ENCODE measurements at regions not wholly inside any gene's neighbourhood (a gene's known extent, or its start where the extent isn't known, plus 50 kb on each side); places are given as distances from the start of the nearest gene placed in this dataset.

- no peak overlapping the region for H2AK5ac ChIP-seq (ENCODE audit: low read length, severe bottlenecking)
- H2BK120ac ChIP-seq (ENCODE audit: low read depth, low read length) = no peak overlapping the region
- no peaks in the 10 kb centered on the region for H3K36me3 ChIP-seq (ENCODE audit: control insufficient read depth in 1 of 2, insufficient read depth in 2 of 2, low read depth in 1 of 2, low read length in 2 of 2)
- H3K4me1 ChIP-seq (ENCODE audit: control insufficient read depth, insufficient read depth, low read depth, low read length) = no peaks in the 10 kb centered on the region
- no peaks in the 10 kb centered on the region for H3K9me3 ChIP-seq (ENCODE audit: control insufficient read depth, low read length)
- no peak overlapping the region for H4K91ac ChIP-seq (ENCODE audit: low read length)
- H3K23ac ChIP-seq (ENCODE audit: low read length in 2 of 2) = no peak overlapping the region
- H3K27me3 ChIP-seq (ENCODE audit: control insufficient read depth in 1 of 2, insufficient read depth in 1 of 2, low read length in 2 of 2) = no peaks in the 10 kb centered on the region
- no peak overlapping the region for H3K18ac ChIP-seq (ENCODE audit: low read depth in 1 of 2, low read length in 2 of 2)
- no peak overlapping the region for H3K4ac ChIP-seq (ENCODE audit: low read depth in 1 of 2, low read length in 2 of 2)
- no peak overlapping the region for H3K9ac ChIP-seq (ENCODE audit: low read length)
- H3K27ac ChIP-seq (ENCODE audit: low read length, poor library complexity, severe bottlenecking) = no peak overlapping the region
- H2BK5ac ChIP-seq (ENCODE audit: low read depth, low read length, poor library complexity, severe bottlenecking) = no peak overlapping the region
- no peak overlapping the region for H2AFZ ChIP-seq (ENCODE audit: low read depth, low read length)
- DNase-seq = no peak
- H3K4me3 ChIP-seq (ENCODE audit: insufficient read depth in 1 of 2, low read depth in 1 of 2, low read length in 2 of 2) = no peak overlapping the region
- WGBS = 64% methylated on average over 3 of the region's 5 CpGs
- H2BK15ac ChIP-seq (ENCODE audit: low read depth, poor library complexity, severe bottlenecking) = no peak overlapping the region
- H2BK12ac ChIP-seq (ENCODE audit: low read length in 2 of 2) = no peak overlapping the region
- H3K79me1 ChIP-seq (replicated peaks; ENCODE audit: low read length, poor library complexity, severe bottlenecking) = no peaks in the 10 kb centered on the region
- H3K4me2 ChIP-seq (ENCODE audit: low read length, poor library complexity, severe bottlenecking) = no peak overlapping the region
- no peak overlapping the region for H3K14ac ChIP-seq (ENCODE audit: low read length in 2 of 2)
- H4K8ac ChIP-seq (ENCODE audit: low read length) = no peak overlapping the region
Observed at GRCh38 chr2:198359308-198359707, 554.9 kb downstream of the PLCL1 start.

GRCh38 chr2:198356157-198356556 lies 551.8 kb downstream of the PLCL1 start:
- Histone ChIP-seq H3K18ac (ENCODE audit: low read depth in 1 of 2, low read length in 2 of 2) (no peak overlapping the region), H3K4ac (ENCODE audit: low read depth in 1 of 2, low read length in 2 of 2) (no peak overlapping the region), H2AK5ac (ENCODE audit: low read length, severe bottlenecking) (no peak overlapping the region), H3K4me1 (ENCODE audit: control insufficient read depth, insufficient read depth, low read depth, low read length) (no peaks in the 10 kb centered on the region), H3K79me1 (replicated peaks; ENCODE audit: low read length, poor library complexity, severe bottlenecking) (no peaks in the 10 kb centered on the region), H2BK120ac (ENCODE audit: low read depth, low read length) (no peak overlapping the region), H3K14ac (ENCODE audit: low read length in 2 of 2) (no peak overlapping the region), H3K27me3 (ENCODE audit: control insufficient read depth in 1 of 2, insufficient read depth in 1 of 2, low read length in 2 of 2) (no peaks in the 10 kb centered on the region), H3K36me3 (ENCODE audit: control insufficient read depth in 1 of 2, insufficient read depth in 2 of 2, low read depth in 1 of 2, low read length in 2 of 2) (no peaks in the 10 kb centered on the region), H3K23ac (ENCODE audit: low read length in 2 of 2) (no peak overlapping the region), H2BK5ac (ENCODE audit: low read depth, low read length, poor library complexity, severe bottlenecking) (no peak overlapping the region), H2AFZ (ENCODE audit: low read depth, low read length) (no peak overlapping the region), H3K4me3 (ENCODE audit: insufficient read depth in 1 of 2, low read depth in 1 of 2, low read length in 2 of 2) (no peak overlapping the region), H3K9ac (ENCODE audit: low read length) (no peak overlapping the region), H3K27ac (ENCODE audit: low read length, poor library complexity, severe bottlenecking) (no peak overlapping the region), H3K9me3 (ENCODE audit: control insufficient read depth, low read length) (no peaks in the 10 kb centered on the region), H4K8ac (ENCODE audit: low read length) (no peak overlapping the region), H2BK12ac (ENCODE audit: low read length in 2 of 2) (no peak overlapping the region), H4K91ac (ENCODE audit: low read length) (no peak overlapping the region), H2BK15ac (ENCODE audit: low read depth, poor library complexity, severe bottlenecking) (no peak overlapping the region), H3K4me2 (ENCODE audit: low read length, poor library complexity, severe bottlenecking) (no peak overlapping the region)
- 86% methylated on average over 3 of the region's 4 CpGs for WGBS
- no peak for DNase-seq

GRCh38 chr2:198351647-198352046 lies 547.3 kb downstream of the PLCL1 start:
- H3K18ac ChIP-seq (ENCODE audit: low read depth in 1 of 2, low read length in 2 of 2) = no peak overlapping the region
- H3K4ac ChIP-seq (ENCODE audit: low read depth in 1 of 2, low read length in 2 of 2) = no peak overlapping the region
- H3K9ac ChIP-seq (ENCODE audit: low read length) = no peak overlapping the region
- no peak for DNase-seq
- H3K36me3 ChIP-seq (ENCODE audit: control insufficient read depth in 1 of 2, insufficient read depth in 2 of 2, low read depth in 1 of 2, low read length in 2 of 2) = no peaks in the 10 kb centered on the region
- H2BK15ac ChIP-seq (ENCODE audit: low read depth, poor library complexity, severe bottlenecking) = no peak overlapping the region
- WGBS = 78% methylated on average over 3 of the region's 4 CpGs
- no peak overlapping the region for H3K4me2 ChIP-seq (ENCODE audit: low read length, poor library complexity, severe bottlenecking)
- H3K79me1 ChIP-seq (replicated peaks; ENCODE audit: low read length, poor library complexity, severe bottlenecking) = no peaks in the 10 kb centered on the region
- H2BK120ac ChIP-seq (ENCODE audit: low read depth, low read length) = no peak overlapping the region
- H3K4me1 ChIP-seq (ENCODE audit: control insufficient read depth, insufficient read depth, low read depth, low read length) = no peaks in the 10 kb centered on the region
- H4K91ac ChIP-seq (ENCODE audit: low read length) = no peak overlapping the region
- no peak overlapping the region for H3K14ac ChIP-seq (ENCODE audit: low read length in 2 of 2)
- H3K9me3 ChIP-seq (ENCODE audit: control insufficient read depth, low read length) = no peaks in the 10 kb centered on the region
- no peaks in the 10 kb centered on the region for H3K27me3 ChIP-seq (ENCODE audit: control insufficient read depth in 1 of 2, insufficient read depth in 1 of 2, low read length in 2 of 2)
- H2AK5ac ChIP-seq (ENCODE audit: low read length, severe bottlenecking) = no peak overlapping the region
- no peak overlapping the region for H3K4me3 ChIP-seq (ENCODE audit: insufficient read depth in 1 of 2, low read depth in 1 of 2, low read length in 2 of 2)
- no peak overlapping the region for H3K27ac ChIP-seq (ENCODE audit: low read length, poor library complexity, severe bottlenecking)
- no peak overlapping the region for H2AFZ ChIP-seq (ENCODE audit: low read depth, low read length)
- no peak overlapping the region for H2BK5ac ChIP-seq (ENCODE audit: low read depth, low read length, poor library complexity, severe bottlenecking)
- H2BK12ac ChIP-seq (ENCODE audit: low read length in 2 of 2) = no peak overlapping the region
- no peak overlapping the region for H4K8ac ChIP-seq (ENCODE audit: low read length)
- H3K23ac ChIP-seq (ENCODE audit: low read length in 2 of 2) = no peak overlapping the region

- Histone ChIP-seq H3K27me3 (ENCODE audit: control insufficient read depth in 1 of 2, insufficient read depth in 1 of 2, low read length in 2 of 2) (no peaks in the 10 kb centered on the region), H4K8ac (ENCODE audit: low read length) (no peak overlapping the region), H3K27ac (ENCODE audit: low read length, poor library complexity, severe bottlenecking) (no peak overlapping the region), H3K14ac (ENCODE audit: low read length in 2 of 2) (no peak overlapping the region), H2BK15ac (ENCODE audit: low read depth, poor library complexity, severe bottlenecking) (no peak overlapping the region), H3K9ac (ENCODE audit: low read length) (no peak overlapping the region), H4K91ac (ENCODE audit: low read length) (no peak overlapping the region), H3K4me2 (ENCODE audit: low read length, poor library complexity, severe bottlenecking) (no peak overlapping the region), H3K79me1 (replicated peaks; ENCODE audit: low read length, poor library complexity, severe bottlenecking) (no peaks in the 10 kb centered on the region), H3K9me3 (ENCODE audit: control insufficient read depth, low read length) (no peaks in the 10 kb centered on the region), H2AFZ (ENCODE audit: low read depth, low read length) (no peak overlapping the region), H2BK12ac (ENCODE audit: low read length in 2 of 2) (no peak overlapping the region), H3K4me3 (ENCODE audit: insufficient read depth in 1 of 2, low read depth in 1 of 2, low read length in 2 of 2) (no peak overlapping the region), H3K4me1 (ENCODE audit: control insufficient read depth, insufficient read depth, low read depth, low read length) (no peaks in the 10 kb centered on the region), H3K23ac (ENCODE audit: low read length in 2 of 2) (no peak overlapping the region), H2AK5ac (ENCODE audit: low read length, severe bottlenecking) (no peak overlapping the region), H2BK120ac (ENCODE audit: low read depth, low read length) (no peak overlapping the region), H3K36me3 (ENCODE audit: control insufficient read depth in 1 of 2, insufficient read depth in 2 of 2, low read depth in 1 of 2, low read length in 2 of 2) (no peaks in the 10 kb centered on the region), H3K18ac (ENCODE audit: low read depth in 1 of 2, low read length in 2 of 2) (no peak overlapping the region), H3K4ac (ENCODE audit: low read depth in 1 of 2, low read length in 2 of 2) (no peak overlapping the region), H2BK5ac (ENCODE audit: low read depth, low read length, poor library complexity, severe bottlenecking) (no peak overlapping the region)
- no peak for DNase-seq
- WGBS = 100% methylated on average over 2 of the region's 4 CpGs
Observed at GRCh38 chr2:198347946-198348345, 543.6 kb downstream of the PLCL1 start.
